GM19324 (cell line): ENCODE measurements at regions not wholly inside any gene's neighbourhood (a gene's known extent, or its start where the extent isn't known, plus 50 kb on each side); places are given as distances from the start of the nearest gene placed in this dataset.

Experiments
- ATAC-seq: cut with Tn5 transposase; IDR thresholded peaks from one replicate; pipeline ENCODE4 v1.9.1; 2021; ENCODE audit warnings: mild to moderate bottlenecking, moderate library complexity; ENCODE audit not compliant: unreplicated experiment, low FRiP score

GRCh38 chr15:66941791-66942190 is 123.6 kb upstream of the SMAD3 start:
- ATAC-seq, result no peak

- ATAC-seq, result no peak
Observed at GRCh38 chr15:66942649-66943390, 122.6 kb upstream of the SMAD3 start.

- ATAC-seq, result no peak
Observed at GRCh38 chr15:66943456-66944095, 121.8 kb upstream of the SMAD3 start.

- no peak for ATAC-seq
Observed at GRCh38 chr15:66944121-66944520, 121.3 kb upstream of the SMAD3 start.

- ATAC-seq, result no peak
Observed at GRCh38 chr15:66945286-66945685, 120.1 kb upstream of the SMAD3 start.

- ATAC-seq, result no peak
Observed at GRCh38 chr15:66945842-66946241, 119.6 kb upstream of the SMAD3 start.

- ATAC-seq, result no peak
Observed at GRCh38 chr15:66946578-66947164, 118.7 kb upstream of the SMAD3 start.

GRCh38 chr15:66947471-66947870 is 117.9 kb upstream of the SMAD3 start:
- ATAC-seq, result no peak

GRCh38 chr15:66948294-66948693 is 117.1 kb upstream of the SMAD3 start:
- no peak for ATAC-seq

GRCh38 chr15:66950114-66950513 is 115.3 kb upstream of the SMAD3 start:
- no peak for ATAC-seq

- no peak for ATAC-seq
Observed at GRCh38 chr15:66951531-66952320, 113.7 kb upstream of the SMAD3 start.

- ATAC-seq, result no peak
Observed at GRCh38 chr15:66952756-66953522, 112.5 kb upstream of the SMAD3 start.

GRCh38 chr15:66953523-66954229 is 111.7 kb upstream of the SMAD3 start:
- ATAC-seq, result no peak

- ATAC-seq, result no peak
Observed at GRCh38 chr15:66954601-66955000, 110.8 kb upstream of the SMAD3 start.

GRCh38 chr15:66955001-66955516 is 110.3 kb upstream of the SMAD3 start:
- no peak for ATAC-seq

- no peak for ATAC-seq
Observed at GRCh38 chr15:66955871-66956585, 109.4 kb upstream of the SMAD3 start.

- ATAC-seq, result no peak
Observed at GRCh38 chr15:66956672-66957430, 108.6 kb upstream of the SMAD3 start.

GRCh38 chr15:66957431-66957720 is 108.0 kb upstream of the SMAD3 start:
- ATAC-seq, result no peak
